ENCODE measurements at regions not wholly inside any gene's neighbourhood (a gene's known extent, or its start where the extent isn't known, plus 50 kb on each side); places are given as distances from the start of the nearest gene placed in this dataset.
A peak's percentile ranks its signal among the peaks of the same experiment; 100 is the strongest.

- no peak overlapping the region for H3K4me3 ChIP-seq (ENCODE audit: low read depth, low read length)
- no peak for TF ChIP-seq CTCF (conservative IDR thresholded peaks at IDR 0.05; ENCODE audit: low read depth, low read length)
- DNase-seq (ENCODE audit: low read depth): no peak
Observed at GRCh38 chr1:81242103-81242502, 558.6 kb upstream of the ADGRL2 start.

GRCh38 chr1:81238129-81238528 lies 562.6 kb upstream of the ADGRL2 start:
- DNase-seq (ENCODE audit: low read depth): no peak
- no peak for TF ChIP-seq CTCF (conservative IDR thresholded peaks at IDR 0.05; ENCODE audit: low read depth, low read length)
- H3K4me3 ChIP-seq (ENCODE audit: low read depth, low read length): peak overlapping the region; percentile 49

GRCh38 chr1:81237473-81238089 lies 563.2 kb upstream of the ADGRL2 start:
- DNase-seq (ENCODE audit: low read depth): peak; percentile 29
- H3K4me3 ChIP-seq (ENCODE audit: low read depth, low read length): peak overlapping the region; percentile 49
- no peak for TF ChIP-seq CTCF (conservative IDR thresholded peaks at IDR 0.05; ENCODE audit: low read depth, low read length)

- no peak for TF ChIP-seq CTCF (conservative IDR thresholded peaks at IDR 0.05; ENCODE audit: low read depth, low read length)
- no peak for DNase-seq (ENCODE audit: low read depth)
- H3K4me3 ChIP-seq (ENCODE audit: low read depth, low read length): no peak overlapping the region
Observed at GRCh38 chr1:81234237-81234636, 566.5 kb upstream of the ADGRL2 start.

GRCh38 chr1:81233591-81233990 lies 567.1 kb upstream of the ADGRL2 start:
- no peak overlapping the region for H3K4me3 ChIP-seq (ENCODE audit: low read depth, low read length)
- no peak for TF ChIP-seq CTCF (conservative IDR thresholded peaks at IDR 0.05; ENCODE audit: low read depth, low read length)
- no peak for DNase-seq (ENCODE audit: low read depth)

- DNase-seq (ENCODE audit: low read depth): no peak
- no peak overlapping the region for H3K4me3 ChIP-seq (ENCODE audit: low read depth, low read length)
- no peak for TF ChIP-seq CTCF (conservative IDR thresholded peaks at IDR 0.05; ENCODE audit: low read depth, low read length)
Observed at GRCh38 chr1:81232420-81232819, 568.3 kb upstream of the ADGRL2 start.

- no peak for TF ChIP-seq CTCF (conservative IDR thresholded peaks at IDR 0.05; ENCODE audit: low read depth, low read length)
- DNase-seq (ENCODE audit: low read depth): no peak
- no peak overlapping the region for H3K4me3 ChIP-seq (ENCODE audit: low read depth, low read length)
Observed at GRCh38 chr1:81231729-81232038, 569.0 kb upstream of the ADGRL2 start.

Data from epithelial cell of proximal tubule (primary cell).